ENCODE measurements at regions not wholly inside any gene's neighbourhood (a gene's known extent, or its start where the extent isn't known, plus 50 kb on each side); places are given as distances from the start of the nearest gene placed in this dataset.

- H4K8ac ChIP-seq (replicated peaks; ENCODE audit: insufficient read length, low read depth, low read length), result no peak overlapping the region
- no peaks in the 10 kb centered on the region; a peak in 1 of 5 replicates for H3K9me3 Mint-ChIP-seq
- H3K9ac ChIP-seq (ENCODE audit: extremely low read depth, insufficient read length, low read length), result no peak overlapping the region
- H3K36me3 Mint-ChIP-seq (ENCODE audit: insufficient read depth in 1 of 3, low read depth in 3 of 3), result no peaks in the 10 kb centered on the region
- H3K4me2 ChIP-seq (ENCODE audit: insufficient read depth, insufficient read length, low read length), result no peak overlapping the region
- H3K23me2 ChIP-seq (ENCODE audit: insufficient read length, low read depth, low read length, poor library complexity, severe bottlenecking), result no peaks in the 10 kb centered on the region
- no peaks in the 10 kb centered on the region for H3K79me2 ChIP-seq (ENCODE audit: insufficient read depth, low read length)
- no peak overlapping the region for H2BK15ac ChIP-seq (ENCODE audit: low read depth, low read length)
- no peak overlapping the region for H2AK5ac ChIP-seq (ENCODE audit: insufficient read length, low read length)
- no peak for DNase-seq
- no peak overlapping the region for H3K14ac ChIP-seq (ENCODE audit: insufficient read depth, low read length)
- no peak overlapping the region for H3K56ac ChIP-seq (ENCODE audit: insufficient read length, low read depth, low read length)
- no peak overlapping the region for H2BK5ac ChIP-seq (ENCODE audit: insufficient read length, low read length)
- no CpG with 5 or more reads among the region's 2 CpGs for WGBS (ENCODE audit: extremely low coverage, insufficient read length, low lambda C conversion rate)
- H3K4me1 ChIP-seq (ENCODE audit: insufficient read depth, low read length), result no peaks in the 10 kb centered on the region
- no peaks in the 10 kb centered on the region for H3K9me3 ChIP-seq (ENCODE audit: control insufficient read depth, low read depth, low read length)
- no peaks in the 10 kb centered on the region for H4K20me1 ChIP-seq (ENCODE audit: control insufficient read depth, insufficient read depth, insufficient read length)
- no peak overlapping the region for H2BK12ac ChIP-seq (ENCODE audit: insufficient read length, low read depth, low read length)
- no peak overlapping the region for H2BK120ac ChIP-seq (ENCODE audit: low read depth, low read length, poor library complexity, severe bottlenecking)
- H3K27me3 ChIP-seq (ENCODE audit: insufficient read depth, low read length), result no peaks in the 10 kb centered on the region
- no peak overlapping the region for H3T11ph ChIP-seq (ENCODE audit: low read length)
- no peaks in the 10 kb centered on the region for H3K79me1 ChIP-seq (ENCODE audit: insufficient read depth, low read depth, low read length, poor library complexity, severe bottlenecking)
- H3K4ac ChIP-seq (ENCODE audit: low read depth, low read length), result no peak overlapping the region
- no peaks in the 10 kb centered on the region for H3K4me1 Mint-ChIP-seq
- no peak overlapping the region for H3K23ac ChIP-seq (ENCODE audit: insufficient read length, low read depth, low read length)
- TF ChIP-seq CTCF (conservative IDR thresholded peaks at IDR 0.05), result no peak
- no peak overlapping the region for H4K91ac ChIP-seq (ENCODE audit: insufficient read length, low read depth, low read length)
- H2AFZ ChIP-seq (ENCODE audit: low read length), result no peak overlapping the region
- no peaks in the 10 kb centered on the region for H3K27me3 Mint-ChIP-seq (ENCODE audit: low read depth)
- no peak overlapping the region for H3K27ac ChIP-seq (ENCODE audit: insufficient read length, low read depth, low read length)
- H2BK20ac ChIP-seq (ENCODE audit: low read depth, low read length, poor library complexity, severe bottlenecking), result no peak overlapping the region
- no peak overlapping the region for H3K27ac Mint-ChIP-seq
- no peak overlapping the region for H3K4me3 Mint-ChIP-seq
- no peak overlapping the region for H3K18ac ChIP-seq (ENCODE audit: insufficient read length, low read depth, low read length)
- H4K5ac ChIP-seq (ENCODE audit: insufficient read length, low read depth, low read length), result no peak overlapping the region
Observed at GRCh38 chr12:28114488-28114887, 75.8 kb upstream of the CCDC91 start.

All from H9 (cell line).